Astrocyte of the spinal cord (primary cell): ENCODE measurements at regions not wholly inside any gene's neighbourhood (a gene's known extent, or its start where the extent isn't known, plus 50 kb on each side); places are given as distances from the start of the nearest gene placed in this dataset.

Source experiments
- DNase-seq: peaks from one replicate; pipeline ENCODE4 v3.0.0; 2011; ENCODE audit warnings: low read depth, low spot score
- H3K4me3 ChIP-seq: 2 replicates; pipeline ENCODE4 v1.5.1; 2011; ENCODE audit warnings: low read depth, mild to moderate bottlenecking, low read length, moderate library complexity
- CTCF ChIP-seq: IDR thresholded peaks from 2 replicates; pipeline ENCODE4 v1.5.1; 2012; ENCODE audit warnings: low read depth, mild to moderate bottlenecking, low read length, inconsistent platforms
- in situ Hi-C: cut with HindIII; loops from 2 replicates; pipeline ENCODE4 v1.10.0; 2017; ENCODE audit warnings: low sequenced_read_pairs

DNA sequence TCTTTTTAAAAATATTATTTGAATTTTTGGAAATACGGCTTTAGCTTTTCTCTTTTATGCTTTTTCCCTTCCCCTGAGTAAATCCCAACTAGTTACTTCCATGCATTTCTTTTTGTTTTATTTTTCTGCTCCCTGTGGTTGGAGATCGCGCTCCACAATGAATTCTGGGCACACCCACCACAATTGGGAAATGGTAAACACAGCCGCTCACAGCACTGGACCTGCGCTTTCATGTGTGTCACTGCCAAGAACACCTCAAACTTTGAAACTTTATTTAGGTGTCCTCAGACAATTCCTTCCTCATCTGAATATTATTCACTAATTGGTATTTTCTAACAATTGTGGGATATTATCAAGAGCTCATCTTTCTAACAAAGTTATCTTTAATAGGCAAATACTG lies 82.8 kb upstream of the TMEM18 start:
- in situ Hi-C loops, result no loop called here
- no peak overlapping the region for H3K4me3 ChIP-seq
- TF ChIP-seq CTCF, result no peak
- no peak for DNase-seq

DNA sequence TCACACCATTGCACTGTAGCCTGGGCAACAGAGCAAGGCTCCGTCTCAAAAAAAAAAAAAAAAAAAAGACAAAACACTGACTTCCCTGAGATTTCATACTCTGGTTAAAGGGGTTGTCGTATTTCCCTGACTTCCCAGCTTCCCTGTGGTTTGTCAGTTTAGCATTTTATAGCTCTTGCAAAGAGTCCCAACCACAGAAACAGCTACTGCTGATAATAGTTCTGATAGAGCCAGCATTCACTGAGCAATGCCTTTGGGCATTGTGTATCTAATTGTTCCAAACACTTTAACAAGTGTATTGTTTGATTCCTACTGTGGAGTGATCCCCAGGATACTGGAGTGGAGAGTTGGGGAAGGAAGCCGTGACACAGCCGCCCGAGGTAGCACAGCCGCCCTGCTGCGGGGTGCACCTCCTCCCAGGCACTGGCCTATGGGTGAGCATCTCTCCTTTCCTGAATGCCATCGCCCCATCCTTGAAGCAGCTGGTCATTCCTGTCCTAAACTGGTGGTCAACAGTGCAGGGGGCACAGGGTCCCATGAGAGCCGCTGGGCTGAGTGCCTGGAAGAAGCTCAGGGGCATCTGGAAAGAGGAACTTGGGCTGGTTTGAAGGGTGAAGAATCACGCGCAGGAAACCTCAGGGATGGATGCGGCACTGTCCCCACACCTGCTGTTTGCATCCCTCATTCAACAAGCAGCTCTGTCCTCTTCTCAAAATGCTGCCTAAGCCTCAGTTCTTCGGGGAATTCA lies 81.0 kb upstream of the TMEM18 start:
- no peak overlapping the region for H3K4me3 ChIP-seq
- in situ Hi-C loops, result no loop called here
- TF ChIP-seq CTCF, result no peak
- no peak for DNase-seq

GRCh38 chr2:753123-753522 lies 75.9 kb upstream of the TMEM18 start:
- in situ Hi-C loops, result no loop called here
- DNase-seq, result no peak

GRCh38 chr2:751474-751873 lies 74.3 kb upstream of the TMEM18 start:
- in situ Hi-C loops, result no loop called here
- no peak overlapping the region for H3K4me3 ChIP-seq
- no peak for DNase-seq
- TF ChIP-seq CTCF, result no peak

More at GRCh38 chr2:753123-753522, 75.9 kb upstream of the TMEM18 start:
- no peak overlapping the region for H3K4me3 ChIP-seq
- TF ChIP-seq CTCF, result no peak

DNA sequence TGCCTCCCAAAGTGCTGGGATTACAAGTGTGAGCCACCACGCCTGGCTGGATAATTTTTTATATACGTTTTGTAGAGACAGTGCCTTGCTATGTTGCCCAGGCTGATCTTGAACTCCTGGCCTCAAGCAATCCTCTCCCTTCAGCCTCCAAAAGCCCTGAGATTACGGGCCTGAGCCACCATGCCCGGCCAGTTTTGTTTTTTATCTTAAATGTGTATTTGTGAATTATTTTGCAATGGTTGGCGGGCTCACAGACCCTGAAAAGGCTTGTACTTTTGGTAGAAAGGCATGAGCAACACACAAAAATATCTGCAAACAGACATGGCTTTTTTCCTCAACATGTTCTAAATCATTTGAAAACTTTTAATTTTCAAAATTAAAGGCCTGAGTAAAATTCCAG lies 73.4 kb upstream of the TMEM18 start:
- H3K4me3 ChIP-seq, result no peak overlapping the region
- TF ChIP-seq CTCF, result no peak
- in situ Hi-C loops, result no loop called here
- DNase-seq, result no peak

DNA sequence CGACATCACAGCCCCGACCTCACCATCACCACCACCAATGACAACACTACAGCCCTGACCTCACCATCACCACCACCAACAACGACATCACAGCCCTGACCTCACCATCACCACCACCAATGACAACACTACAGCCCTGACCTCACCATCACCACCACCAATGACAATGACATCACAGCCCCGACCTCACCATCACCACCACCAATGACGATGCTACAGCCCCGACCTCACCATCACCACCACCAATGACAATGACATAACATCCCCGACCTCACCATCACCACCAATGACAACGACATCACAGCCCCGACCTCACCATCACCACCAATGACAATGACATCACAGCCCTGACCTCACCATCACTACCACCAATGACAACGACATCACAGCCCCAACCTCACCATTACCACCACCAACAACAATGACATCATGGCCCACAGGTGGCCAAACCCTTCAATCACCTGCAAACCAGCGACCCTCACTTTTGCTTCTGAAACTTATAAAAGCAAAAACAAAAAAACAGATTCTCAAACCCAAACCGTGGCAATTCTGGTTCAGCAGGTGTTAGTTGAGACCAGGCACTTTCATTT lies 70.7 kb upstream of the TMEM18 start:
- TF ChIP-seq CTCF, result no peak
- DNase-seq, result no peak
- H3K4me3 ChIP-seq, result no peak overlapping the region
- in situ Hi-C loops, result no loop called here
